GM21381 (cell line): ENCODE measurements at regions not wholly inside any gene's neighbourhood (a gene's known extent, or its start where the extent isn't known, plus 50 kb on each side); places are given as distances from the start of the nearest gene placed in this dataset.

Experiments used
- ATAC-seq: cut with Tn5 transposase; IDR thresholded peaks from one replicate; pipeline ENCODE4 v1.9.1; 2021; ENCODE audit warnings: mild to moderate bottlenecking, moderate library complexity; ENCODE audit not compliant: unreplicated experiment

GRCh38 chr17:36813357-36813756 is 123.9 kb upstream of the LHX1 start:
- no peak for ATAC-seq

GRCh38 chr17:36813957-36814563 is 123.2 kb upstream of the LHX1 start:
- ATAC-seq = no peak

DNA sequence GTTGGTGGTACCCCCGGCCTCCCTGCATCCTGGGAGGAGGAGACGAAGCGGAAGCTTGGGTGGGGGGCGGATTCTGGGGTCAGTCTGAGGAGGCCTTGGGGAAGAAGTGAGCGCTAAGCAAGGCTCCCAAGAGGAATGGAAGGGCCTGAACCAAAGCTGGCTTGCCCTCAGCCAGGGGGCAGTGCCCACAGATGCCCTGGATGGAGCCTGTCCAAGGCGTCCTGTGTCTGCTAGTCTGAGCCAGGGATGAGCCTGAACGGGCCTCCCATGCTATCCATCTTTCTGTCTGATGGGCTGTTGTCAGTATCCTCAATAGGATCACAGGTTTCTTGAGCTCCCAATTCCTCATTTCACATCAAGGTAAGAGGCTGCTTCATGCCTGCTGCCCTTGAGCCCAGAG is 122.3 kb upstream of the LHX1 start:
- ATAC-seq = no peak

DNA sequence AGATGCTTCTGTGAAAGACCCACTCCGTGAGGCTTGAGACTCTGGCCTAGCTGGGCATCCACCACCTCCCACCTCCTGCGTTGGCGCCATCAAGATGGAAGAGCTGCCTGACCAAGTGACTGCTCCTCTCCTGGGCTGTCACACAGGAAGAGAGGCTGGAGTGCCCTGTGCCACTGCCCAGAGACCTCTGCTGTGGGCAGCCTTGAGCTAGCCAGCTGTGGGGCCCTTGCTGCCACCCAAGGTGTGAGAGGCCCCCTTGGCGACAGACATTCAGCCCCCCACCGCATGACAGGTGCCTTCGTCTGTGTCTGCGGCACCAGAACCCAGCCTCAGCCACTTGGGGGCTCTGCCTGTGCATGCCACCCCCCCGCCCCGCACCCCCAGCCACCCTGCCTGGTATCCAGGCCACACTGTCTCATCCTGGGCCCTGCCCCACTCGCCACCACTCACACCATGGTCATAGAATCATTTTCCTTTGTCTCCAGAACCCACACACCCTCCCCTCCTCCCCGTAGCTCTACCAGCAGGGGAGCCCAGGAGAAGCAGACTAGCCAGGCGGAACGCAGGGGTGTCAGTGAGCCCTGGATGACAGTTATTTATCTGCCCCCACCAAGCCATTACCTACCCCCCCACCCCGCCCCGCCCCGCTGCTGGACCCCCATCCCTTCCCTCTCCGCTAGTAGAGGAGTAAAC is 120.9 kb upstream of the LHX1 start:
- ATAC-seq = no peak

DNA sequence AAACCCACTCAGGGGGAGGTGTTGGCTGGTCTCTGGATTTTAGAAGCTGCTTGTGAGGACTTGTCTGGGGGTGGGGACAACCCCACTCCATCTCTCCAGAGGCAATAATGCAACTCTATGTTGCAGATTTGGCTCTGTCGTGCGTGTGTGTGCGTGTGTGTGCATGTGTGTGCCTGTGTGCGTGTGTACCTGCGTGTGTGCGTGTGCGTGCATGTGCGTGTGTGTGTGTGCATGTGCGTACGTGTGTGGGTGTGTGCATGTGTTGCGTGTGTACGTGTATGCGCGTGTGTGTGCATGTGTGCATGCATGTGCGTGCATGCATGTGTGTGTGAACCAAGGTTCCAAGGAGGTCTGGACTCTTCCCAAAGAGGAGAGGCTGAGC is 120.4 kb upstream of the LHX1 start:
- no peak for ATAC-seq

DNA sequence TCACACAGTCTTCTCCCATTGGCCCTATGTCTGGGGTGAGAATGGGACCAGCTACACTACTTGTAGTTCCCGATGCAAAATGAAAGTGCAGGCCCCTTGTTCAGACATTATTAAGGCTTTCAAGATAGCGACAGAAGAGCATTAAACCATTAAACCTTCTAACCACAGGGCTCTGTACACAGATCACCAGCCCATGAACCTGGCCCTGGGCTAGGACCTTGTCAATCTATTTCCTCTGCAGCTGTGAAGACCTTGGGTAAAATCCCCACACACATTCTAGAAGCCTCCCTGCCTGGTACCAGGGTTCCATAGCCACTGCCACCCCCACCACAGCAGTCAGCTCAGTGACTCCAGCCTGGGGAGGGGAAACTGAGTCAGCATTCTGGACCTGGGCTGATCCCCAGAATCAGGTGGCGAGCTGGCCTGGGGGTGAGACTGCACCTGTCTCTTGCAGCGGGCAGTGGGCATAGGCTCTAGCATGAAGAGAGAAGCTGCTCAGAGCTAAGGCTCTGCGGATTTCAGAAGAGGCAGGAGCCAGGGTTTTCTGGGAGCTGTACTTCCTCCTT is 119.7 kb upstream of the LHX1 start:
- no peak for ATAC-seq

DNA sequence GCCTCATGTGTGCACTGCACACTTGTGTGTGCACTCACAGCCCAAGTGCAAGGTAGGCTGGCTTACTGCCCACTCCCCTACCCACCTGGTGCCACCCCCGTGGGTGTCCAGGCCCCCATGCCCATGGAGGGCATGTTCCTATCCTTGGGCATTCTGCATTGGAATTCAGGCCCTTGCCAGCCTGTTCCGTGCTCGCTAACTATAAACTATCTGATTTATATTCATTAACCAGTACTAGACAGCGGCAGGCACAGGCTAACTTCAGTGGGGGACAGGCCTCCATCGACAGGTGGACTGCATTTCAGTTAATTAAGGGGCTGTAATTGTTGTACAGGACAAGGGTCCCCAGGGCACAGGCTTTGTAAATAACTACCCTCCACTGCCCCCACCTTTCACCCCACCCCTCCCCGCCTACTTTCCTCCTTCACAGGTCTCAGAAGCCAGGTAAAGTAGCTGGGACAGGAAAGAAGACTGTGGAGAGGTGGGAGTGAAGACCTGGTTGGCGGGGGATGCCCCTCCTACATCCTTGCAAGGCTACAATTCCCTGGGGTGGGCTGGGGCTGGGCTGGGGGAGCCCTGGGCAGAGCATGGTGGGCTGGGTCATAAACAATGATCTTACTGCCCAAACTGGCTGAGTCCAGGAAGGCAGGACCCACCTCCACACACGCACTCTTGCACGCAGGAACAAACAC is 119.0 kb upstream of the LHX1 start:
- no peak for ATAC-seq

GRCh38 chr17:36823850-36824677 is 113.2 kb upstream of the LHX1 start:
- no peak for ATAC-seq

- no peak for ATAC-seq
Measured at GRCh38 chr17:36824678-36825101, 112.6 kb upstream of the LHX1 start.

GRCh38 chr17:36825113-36825512 is 112.2 kb upstream of the LHX1 start:
- no peak for ATAC-seq

DNA sequence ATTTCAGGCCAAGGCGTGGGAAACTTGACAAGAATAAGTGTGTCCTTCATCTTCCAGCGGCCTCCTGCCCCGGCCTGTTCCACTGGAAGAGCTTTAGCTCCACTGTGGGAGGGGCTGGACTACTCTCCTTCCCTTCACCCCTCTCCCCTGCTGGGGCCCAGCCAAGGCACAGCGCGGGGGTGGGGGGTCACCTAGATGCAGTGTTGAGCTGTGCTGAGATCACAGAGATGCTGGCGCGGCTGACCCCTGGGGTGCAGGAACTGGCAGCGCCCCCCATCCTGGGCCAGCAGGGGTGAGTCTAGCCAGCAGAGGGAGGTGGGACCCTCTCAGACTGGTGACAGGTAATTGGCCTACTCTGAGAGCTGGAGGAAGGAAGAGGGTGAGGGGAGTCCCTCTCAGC is 111.8 kb upstream of the LHX1 start:
- no peak for ATAC-seq

DNA sequence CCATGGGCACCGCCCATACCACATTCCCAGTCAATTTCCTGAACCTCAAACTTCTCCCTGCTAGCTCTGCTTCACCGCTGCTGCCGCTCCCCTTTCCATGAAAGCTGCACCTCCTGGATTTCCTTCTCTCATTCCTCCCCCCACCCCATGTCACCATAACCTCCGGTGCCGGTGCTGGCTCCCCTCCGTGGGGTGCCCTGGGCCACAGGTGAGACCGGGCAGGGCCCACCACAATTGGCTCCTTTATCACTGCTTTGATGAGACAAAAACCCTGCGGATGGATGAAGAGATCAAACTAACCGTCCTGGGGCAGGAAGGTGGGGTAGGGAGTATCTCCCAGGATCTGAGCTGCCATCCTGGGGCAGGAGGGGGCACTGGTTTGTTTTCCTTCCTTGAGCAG is 111.3 kb upstream of the LHX1 start:
- no peak for ATAC-seq

DNA sequence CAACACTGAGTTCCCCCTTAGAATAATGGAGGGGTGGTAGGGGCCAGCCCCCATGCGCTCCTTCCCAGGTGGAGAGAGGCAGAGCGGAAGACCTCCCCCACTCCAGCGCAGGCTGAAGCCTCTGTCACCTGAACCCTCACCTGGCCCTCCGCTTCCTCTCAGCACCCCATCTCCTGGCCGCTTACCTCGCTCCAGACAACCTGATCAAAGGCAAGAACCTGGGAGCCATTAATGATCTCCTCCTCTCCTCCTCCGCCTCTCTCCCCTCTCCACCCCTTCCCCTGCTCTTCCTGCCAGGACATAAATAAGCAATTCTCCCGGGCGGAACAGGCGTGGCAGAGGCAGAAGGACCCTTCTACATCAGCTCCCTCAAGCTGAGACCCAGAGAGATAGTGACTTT is 110.2 kb upstream of the LHX1 start:
- no peak for ATAC-seq

DNA sequence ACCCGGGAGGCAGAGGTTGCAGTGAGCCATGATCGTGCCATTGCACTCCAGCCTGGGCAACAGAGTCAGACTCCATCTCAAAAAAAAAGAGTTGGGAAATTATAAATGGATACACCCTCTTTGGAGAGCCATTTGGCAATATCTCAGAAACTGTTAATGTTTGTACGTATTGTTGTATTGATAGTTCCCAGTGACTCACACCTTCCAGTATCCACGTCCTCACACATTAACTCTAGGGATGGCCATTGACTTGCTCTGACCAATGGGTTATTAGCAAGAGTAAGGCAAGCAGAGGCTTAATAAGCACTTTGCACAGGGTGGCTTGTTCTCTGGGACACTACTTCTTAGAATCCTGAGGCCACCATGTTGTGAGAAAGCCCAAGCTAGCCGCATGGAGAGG is 107.6 kb upstream of the LHX1 start:
- no peak for ATAC-seq

GRCh38 chr17:36833279-36833678 is 104.0 kb upstream of the LHX1 start:
- ATAC-seq = no peak

DNA sequence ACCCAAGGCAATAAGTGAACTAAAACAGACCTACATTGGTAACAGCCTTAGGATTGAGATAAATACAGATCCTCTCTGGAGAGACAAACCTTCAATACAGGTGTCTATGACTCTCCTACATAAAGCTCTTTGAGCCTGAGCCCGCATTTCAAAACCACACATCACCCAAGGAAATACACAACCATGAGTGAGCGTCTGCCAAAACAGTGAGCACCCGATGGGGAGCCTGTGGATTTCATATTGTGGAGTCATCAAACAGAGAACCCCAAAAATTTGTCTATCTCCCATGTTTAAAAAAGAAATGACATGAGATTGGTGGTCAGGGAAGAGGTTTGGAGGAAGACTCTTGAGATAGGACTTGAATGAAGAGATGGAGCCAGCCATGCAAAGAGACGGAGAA is 102.2 kb upstream of the LHX1 start:
- no peak for ATAC-seq

- ATAC-seq = no peak
Measured at GRCh38 chr17:36837195-36837938, 99.9 kb upstream of the LHX1 start.

DNA sequence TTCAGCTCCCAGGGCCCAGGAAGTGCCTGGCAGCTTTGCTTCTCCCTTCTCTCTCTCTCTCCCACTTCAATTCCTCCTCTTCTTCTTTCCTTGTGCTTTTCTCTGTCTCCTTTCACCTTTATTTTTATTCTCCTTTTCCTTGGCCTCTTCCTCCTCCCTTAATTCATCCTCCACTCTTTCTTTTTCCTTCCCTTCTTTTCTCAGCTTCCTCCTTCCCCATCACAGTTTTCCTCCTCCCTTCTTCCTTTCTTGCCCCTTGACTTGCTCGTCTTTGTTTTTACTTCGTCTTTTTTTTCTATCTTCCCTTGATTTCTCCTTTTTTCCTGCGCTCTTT is 99.4 kb upstream of the LHX1 start:
- ATAC-seq = no peak

- ATAC-seq = no peak
Measured at GRCh38 chr17:36839256-36839655, 98.0 kb upstream of the LHX1 start.

- ATAC-seq = no peak
Measured at GRCh38 chr17:36840796-36841195, 96.5 kb upstream of the LHX1 start.
